HEK293 (cell line): ENCODE measurements at regions not wholly inside any gene's neighbourhood (a gene's known extent, or its start where the extent isn't known, plus 50 kb on each side); places are given as distances from the start of the nearest gene placed in this dataset.

Experiments used
- CTCF ChIA-PET: fragments of 350-600 bp; formaldehyde crosslinking; extraction: SDS; loops from one replicate; lab custom pipeline; 2021; ENCODE audit warnings: antibody characterized with exemption; lab: Yijun Ruan, JAX
- POLR2A ChIA-PET: fragments of 300-600 bp; formaldehyde crosslinking; extraction: SDS; loops from one replicate; lab custom pipeline; 2020; ENCODE audit warnings: antibody characterized with exemption, inconsistent platforms; lab: Yijun Ruan, JAX
- H3K27ac ChIP-seq: fragments of 200-500 bp; sonication (Bioruptor generic); 2 replicates; pipeline ENCODE4 v1.5.1; 2014; ENCODE audit warnings: low read depth, low read length, control low read depth, inconsistent platforms; ENCODE audit errors: extremely low read depth
- H3K36me3 ChIP-seq, 2 experiments: fragments of 200-500 bp in 1 of 2; sonication (Bioruptor generic) in 1 of 2; 1 replicate in 1 of 2; 2 replicates in 1 of 2; pipeline ENCODE4 v1.5.1; 2014 to 2017; ENCODE audit warnings: inconsistent platforms in 2 of 2, low read length in 2 of 2; ENCODE audit not compliant: control insufficient read depth in 2 of 2, insufficient read depth in 1 of 2
- H3K4me1 ChIP-seq: fragments of 200-500 bp; sonication (Bioruptor generic); 2 replicates; pipeline ENCODE4 v1.5.1; 2014; ENCODE audit warnings: mild to moderate bottlenecking, low read length, inconsistent platforms; ENCODE audit not compliant: control insufficient read depth, insufficient read depth
- H3K4me3 ChIP-seq: 2 replicates; pipeline ENCODE4 v1.5.1; 2011; ENCODE audit warnings: low read depth, mild to moderate bottlenecking, control low read depth, low read length, moderate library complexity
- H3K9me3 ChIP-seq: fragments of 200-500 bp; sonication (Bioruptor generic); 2 replicates; pipeline ENCODE4 v1.5.1; 2014; ENCODE audit warnings: low read depth, low read length, inconsistent platforms; ENCODE audit not compliant: control insufficient read depth, insufficient read depth
- HOXA7 ChIP-seq: sonication (generic); formaldehyde crosslinking; IDR thresholded peaks from 2 replicates; pipeline ENCODE4 v1.8.1; 2022; ENCODE audit warnings: missing genetic modification reagents, borderline replicate concordance
- HOXC10 ChIP-seq: sonication (generic); formaldehyde crosslinking; IDR thresholded peaks from 2 replicates; pipeline ENCODE4 v1.8.1; 2023; ENCODE audit warnings: mild to moderate bottlenecking, missing genetic modification reagents
- KLF16 ChIP-seq: fragments of 450-650 bp; formaldehyde crosslinking; IDR thresholded peaks from 2 replicates; pipeline ENCODE4 v1.5.1; 2017; ENCODE audit warnings: missing biosample characterization, missing genetic modification characterization
- TSHZ1 ChIP-seq: fragments of 450-650 bp; formaldehyde crosslinking; IDR thresholded peaks from 2 replicates; pipeline ENCODE4 v1.5.1; 2016; ENCODE audit warnings: missing biosample characterization, missing genetic modification characterization, borderline replicate concordance
- ZFHX2 ChIP-seq: fragments of 450-650 bp; formaldehyde crosslinking; conservative IDR thresholded peaks from 2 replicates; pipeline ENCODE4 v1.5.1; 2016; ENCODE audit warnings: missing biosample characterization, missing genetic modification characterization
- ZIC2 ChIP-seq: fragments of 450-650 bp; formaldehyde crosslinking; IDR thresholded peaks from 2 replicates; pipeline ENCODE4 v1.5.1; 2016; ENCODE audit warnings: missing biosample characterization, missing genetic modification characterization
- ZNF174 ChIP-seq: fragments of 450-650 bp; formaldehyde crosslinking; IDR thresholded peaks from 2 replicates; pipeline ENCODE4 v1.5.0; 2017; ENCODE audit warnings: missing biosample characterization, mild to moderate bottlenecking, missing genetic modification characterization
- ZNF341 ChIP-seq: fragments of 450-650 bp; formaldehyde crosslinking; IDR thresholded peaks from 2 replicates; pipeline ENCODE4; 2016; ENCODE audit warnings: low read depth, missing biosample characterization, missing genetic modification characterization
- ZNF350 ChIP-seq: fragments of 450-650 bp; formaldehyde crosslinking; IDR thresholded peaks from 2 replicates; pipeline ENCODE4 v1.5.0; 2017; ENCODE audit warnings: missing biosample characterization, mild to moderate bottlenecking, missing genetic modification characterization
- ZNF394 ChIP-seq: fragments of 450-650 bp; formaldehyde crosslinking; IDR thresholded peaks from 2 replicates; pipeline ENCODE4 v1.5.1; 2016; ENCODE audit warnings: missing biosample characterization, missing genetic modification characterization, mild to moderate bottlenecking, moderate library complexity, borderline replicate concordance
- ZNF423 ChIP-seq: fragments of 450-650 bp; formaldehyde crosslinking; IDR thresholded peaks from 2 replicates; pipeline ENCODE4 v1.5.1; 2016; ENCODE audit warnings: missing biosample characterization, missing genetic modification characterization
- ZNF433 ChIP-seq: fragments of 450-650 bp; formaldehyde crosslinking; IDR thresholded peaks from 2 replicates; pipeline ENCODE4 v1.5.1; 2016; ENCODE audit warnings: missing biosample characterization, missing genetic modification characterization, low read depth
- ZNF501 ChIP-seq: fragments of 450-650 bp; formaldehyde crosslinking; IDR thresholded peaks from 2 replicates; pipeline ENCODE4 v1.5.1; 2016; ENCODE audit warnings: missing biosample characterization, missing genetic modification characterization
- ZNF529 ChIP-seq: fragments of 450-650 bp; formaldehyde crosslinking; IDR thresholded peaks from 2 replicates; pipeline ENCODE4 v1.5.1; 2017; ENCODE audit warnings: missing genetic modification characterization, missing biosample characterization; ENCODE audit not compliant: insufficient replicate concordance
- ZNF548 ChIP-seq: fragments of 450-650 bp; formaldehyde crosslinking; IDR thresholded peaks from 2 replicates; pipeline ENCODE4 v1.5.1; 2016; ENCODE audit warnings: missing biosample characterization, missing genetic modification characterization
- ZNF621 ChIP-seq: fragments of 450-650 bp; formaldehyde crosslinking; IDR thresholded peaks from 2 replicates; pipeline ENCODE4 v1.5.1; 2017; ENCODE audit warnings: missing biosample characterization, missing genetic modification characterization
- ZNF623 ChIP-seq: fragments of 450-650 bp; formaldehyde crosslinking; IDR thresholded peaks from 2 replicates; pipeline ENCODE4 v1.5.1; 2016; ENCODE audit warnings: missing biosample characterization, missing genetic modification characterization
- ZNF792 ChIP-seq: fragments of 450-650 bp; formaldehyde crosslinking; IDR thresholded peaks from 2 replicates; pipeline ENCODE4 v1.5.1; 2016; ENCODE audit warnings: missing biosample characterization, missing genetic modification characterization
- ZSCAN16 ChIP-seq: fragments of 450-650 bp; formaldehyde crosslinking; IDR thresholded peaks from 2 replicates; pipeline ENCODE4 v1.5.1; 2016; ENCODE audit warnings: missing biosample characterization, missing genetic modification characterization
- ZSCAN18 ChIP-seq: fragments of 450-650 bp; formaldehyde crosslinking; IDR thresholded peaks from 2 replicates; pipeline ENCODE4 v1.5.1; 2016; ENCODE audit warnings: missing biosample characterization, missing genetic modification characterization
- ZSCAN30 ChIP-seq: fragments of 450-650 bp; IDR thresholded peaks from 2 replicates; pipeline ENCODE4 v1.5.1; 2018; ENCODE audit warnings: missing biosample characterization, mild to moderate bottlenecking, missing genetic modification characterization, moderate library complexity
- ZSCAN5A ChIP-seq: fragments of 450-650 bp; formaldehyde crosslinking; IDR thresholded peaks from 2 replicates; pipeline ENCODE4 v1.5.1; 2016; ENCODE audit warnings: missing biosample characterization, missing genetic modification characterization

GRCh38 chr5:89080467-89081116 lies 197.6 kb upstream of the MEF2C start:
- POLR2A ChIA-PET, result no interaction called here

GRCh38 chr5:89072842-89073672 lies 190.1 kb upstream of the MEF2C start:
- CTCF ChIA-PET, result interaction anchor here (0.5 to 1.6 kb wide), 2 partner anchors 30 to 192 kb away, joined by 3 to 7 read pairs; no protein-coding TSS in a partner anchor
- TF ChIP-seq ZNF501 (tag by site-specific recombination), result no peak
- no peak for TF ChIP-seq ZNF621 (tag by site-specific recombination)
- no peak for TF ChIP-seq ZSCAN5A (tag by site-specific recombination)
- no peak for TF ChIP-seq ZNF529
- no peak for TF ChIP-seq ZNF174 (tag by site-specific recombination)
- TF ChIP-seq HOXC10, result no peak
- TF ChIP-seq ZNF548 (tag by site-specific recombination), result no peak
- no peak for TF ChIP-seq ZSCAN16 (tag by site-specific recombination)
- no peak for TF ChIP-seq KLF16 (tag by site-specific recombination)
- TF ChIP-seq, all 188 proteins: peak for 0
- POLR2A ChIA-PET, result no interaction called here

More at GRCh38 chr5:89080467-89081116, 197.6 kb upstream of the MEF2C start:
- no peak overlapping the region for H3K4me3 ChIP-seq
- H3K9me3 ChIP-seq, result no peaks in the 10 kb centered on the region
- no peaks in the 10 kb centered on the region for H3K36me3 ChIP-seq
- CTCF ChIA-PET, result no interaction called here
- TF ChIP-seq HOXA7 (CRISPR knock-in tag) (no peak), ZSCAN18 (tag by site-specific recombination) (no peak), ZFHX2 (tag by site-specific recombination) (no peak), ZNF501 (tag by site-specific recombination) (no peak), ZIC2 (tag by site-specific recombination) (no peak), ZNF433 (tag by site-specific recombination) (no peak), ZNF548 (tag by site-specific recombination) (no peak), ZNF350 (no peak), ZNF792 (no peak), ZNF423 (tag by site-specific recombination) (no peak), ZNF623 (tag by site-specific recombination) (no peak), ZNF394 (tag by site-specific recombination) (no peak), ZSCAN30 (no peak), ZNF341 (tag by site-specific recombination) (no peak), TSHZ1 (tag by site-specific recombination) (no peak)
- H3K4me1 ChIP-seq, result no peaks in the 10 kb centered on the region
- H3K27ac ChIP-seq, result no peak overlapping the region

More at GRCh38 chr5:89072842-89073672, 190.1 kb upstream of the MEF2C start:
- Histone ChIP-seq H3K27ac (no peak overlapping the region), H3K36me3 (no peaks in the 10 kb centered on the region), H3K9me3 (no peaks in the 10 kb centered on the region), H3K4me3 (no peak overlapping the region), H3K4me1 (no peaks in the 10 kb centered on the region)
